Hepatocyte (in vitro differentiated cells): ENCODE measurements at regions not wholly inside any gene's neighbourhood (a gene's known extent, or its start where the extent isn't known, plus 50 kb on each side); places are given as distances from the start of the nearest gene placed in this dataset.

Experiments used
- DNase-seq: peaks from one replicate; pipeline ENCODE4 v3.0.0-alpha.2; 2016; ENCODE audit warnings: low spot score
- H2AFZ ChIP-seq: fragments of 200-600 bp; sonication (generic); 2 replicates; pipeline ENCODE4 v1.6.0; 2016; ENCODE audit warnings: antibody characterized with exemption, mild to moderate bottlenecking
- H3K27ac ChIP-seq: fragments of 200-600 bp; sonication (generic); 2 replicates; pipeline ENCODE4 v1.5.1; 2016; ENCODE audit warnings: mild to moderate bottlenecking
- H3K27me3 ChIP-seq: fragments of 200-600 bp; sonication (generic); 2 replicates; pipeline ENCODE4 v1.6.1; 2016
- H3K36me3 ChIP-seq: fragments of 200-600 bp; sonication (generic); replicated peaks from 2 replicates; pipeline ENCODE4 v1.5.1; 2016; ENCODE audit warnings: low read depth; ENCODE audit not compliant: insufficient read depth
- H3K4me1 ChIP-seq: fragments of 200-600 bp; sonication (generic); 2 replicates; pipeline ENCODE4 v1.5.1; 2016; ENCODE audit warnings: mild to moderate bottlenecking, moderate library complexity; ENCODE audit not compliant: insufficient read depth
- H3K4me2 ChIP-seq: fragments of 200-600 bp; sonication (generic); 2 replicates; pipeline ENCODE4 v1.6.0; 2016
- H3K4me3 ChIP-seq: fragments of 200-600 bp; sonication (generic); 2 replicates; pipeline ENCODE4 v1.5.1; 2016; ENCODE audit warnings: mild to moderate bottlenecking
- H3K79me2 ChIP-seq: fragments of 200-600 bp; sonication (generic); 2 replicates; pipeline ENCODE4 v1.6.0; 2017; ENCODE audit warnings: mild to moderate bottlenecking
- H3K9me2 ChIP-seq: fragments of 200-600 bp; sonication (generic); replicated peaks from 2 replicates; pipeline ENCODE4 v1.6.0; 2017; ENCODE audit warnings: mild to moderate bottlenecking; ENCODE audit not compliant: insufficient read depth
- H3K9me3 ChIP-seq: fragments of 200-600 bp; sonication (generic); 2 replicates; pipeline ENCODE4 v1.5.1; 2016; ENCODE audit warnings: low read depth, mild to moderate bottlenecking
- H4K20me1 ChIP-seq: fragments of 200-600 bp; sonication (generic); 2 replicates; pipeline ENCODE4 v1.6.0; 2016; ENCODE audit warnings: mild to moderate bottlenecking; ENCODE audit not compliant: insufficient read depth, poor library complexity, severe bottlenecking
- CTCF ChIP-seq: fragments of 200-600 bp; sonication (generic); IDR thresholded peaks from 2 replicates; pipeline ENCODE4 v1.5.1; 2016; ENCODE audit warnings: antibody characterized with exemption, mild to moderate bottlenecking; ENCODE audit not compliant: poor library complexity
- EZH2 ChIP-seq: fragments of 200-600 bp; sonication (generic); IDR thresholded peaks from 2 replicates; pipeline ENCODE4 v1.6.1; 2016; ENCODE audit warnings: antibody characterized with exemption, mild to moderate bottlenecking, borderline replicate concordance
- EZH2phosphoT487 ChIP-seq: fragments of 200-600 bp; sonication (generic); IDR thresholded peaks from one replicate; pipeline ENCODE4 v1.6.1; 2018; ENCODE audit warnings: antibody characterized with exemption, mild to moderate bottlenecking, low read depth, moderate library complexity; ENCODE audit not compliant: unreplicated experiment, severe bottlenecking
- WGBS: methylation state at CpG from one replicate; pipeline ENCODE4 v1.1.6; 2016; ENCODE audit warnings: low lambda C conversion rate; ENCODE audit errors: missing lambda C conversion rate; 5-methylcytosine and 5-hydroxymethylcytosine counted together

GRCh38 chr17:427327-427726 lies 74.7 kb upstream of the RPH3AL start:
- H3K27ac ChIP-seq = no peak overlapping the region
- H3K79me2 ChIP-seq = no peaks in the 10 kb centered on the region
- H3K27me3 ChIP-seq = no peaks in the 10 kb centered on the region
- no peak overlapping the region for H2AFZ ChIP-seq
- no peak for DNase-seq
- no peak for TF ChIP-seq EZH2phosphoT487
- TF ChIP-seq CTCF = no peak
- no peak for TF ChIP-seq EZH2
- no peaks in the 10 kb centered on the region for H3K4me1 ChIP-seq
- WGBS = 51% methylated on average over 6 of the region's 6 CpGs
- H3K9me2 ChIP-seq = no peaks in the 10 kb centered on the region
- no peak overlapping the region for H3K4me2 ChIP-seq
- H4K20me1 ChIP-seq = no peaks in the 10 kb centered on the region
- H3K36me3 ChIP-seq = no peaks in the 10 kb centered on the region
- H3K4me3 ChIP-seq = no peak overlapping the region
- H3K9me3 ChIP-seq = no peaks in the 10 kb centered on the region

- H4K20me1 ChIP-seq = no peaks in the 10 kb centered on the region
- no peaks in the 10 kb centered on the region for H3K36me3 ChIP-seq
- H3K79me2 ChIP-seq = no peaks in the 10 kb centered on the region
- H3K4me3 ChIP-seq = no peak overlapping the region
- H3K27me3 ChIP-seq = no peaks in the 10 kb centered on the region
- no peaks in the 10 kb centered on the region for H3K9me2 ChIP-seq
- WGBS = 81% methylated on average over 16 of the region's 16 CpGs
- H3K4me2 ChIP-seq = no peak overlapping the region
- TF ChIP-seq CTCF (no peak), EZH2phosphoT487 (no peak), EZH2 (no peak)
- peaks cover 12% of the 10 kb centered on the region for H3K4me1 ChIP-seq
- no peaks in the 10 kb centered on the region for H3K9me3 ChIP-seq
- no peak overlapping the region for H2AFZ ChIP-seq
- DNase-seq = no peak
- H3K27ac ChIP-seq = no peak overlapping the region
Observed at GRCh38 chr17:422196-422930, 69.8 kb upstream of the RPH3AL start.

GRCh38 chr17:420479-421175 lies 68.0 kb upstream of the RPH3AL start:
- no peaks in the 10 kb centered on the region for H3K9me2 ChIP-seq
- H3K4me2 ChIP-seq = no peak overlapping the region
- no peak for DNase-seq
- no peaks in the 10 kb centered on the region for H3K36me3 ChIP-seq
- H2AFZ ChIP-seq = no peak overlapping the region
- TF ChIP-seq CTCF = no peak
- H3K79me2 ChIP-seq = no peaks in the 10 kb centered on the region
- no peak overlapping the region for H3K4me3 ChIP-seq
- WGBS = 93% methylated on average over 15 of the region's 15 CpGs
- H3K27me3 ChIP-seq = no peaks in the 10 kb centered on the region
- H4K20me1 ChIP-seq = no peaks in the 10 kb centered on the region
- no peak overlapping the region for H3K27ac ChIP-seq
- peaks cover 12% of the 10 kb centered on the region for H3K4me1 ChIP-seq
- no peaks in the 10 kb centered on the region for H3K9me3 ChIP-seq
